Midbrain (tissue), 1 donor: ENCODE measurements at regions not wholly inside any gene's neighbourhood (a gene's known extent, or its start where the extent isn't known, plus 50 kb on each side); places are given as distances from the start of the nearest gene placed in this dataset.

Experiments
- DNase-seq: peaks from one replicate; lab custom pipeline; 2025; lab: John Stamatoyannopoulos, UW

DNA sequence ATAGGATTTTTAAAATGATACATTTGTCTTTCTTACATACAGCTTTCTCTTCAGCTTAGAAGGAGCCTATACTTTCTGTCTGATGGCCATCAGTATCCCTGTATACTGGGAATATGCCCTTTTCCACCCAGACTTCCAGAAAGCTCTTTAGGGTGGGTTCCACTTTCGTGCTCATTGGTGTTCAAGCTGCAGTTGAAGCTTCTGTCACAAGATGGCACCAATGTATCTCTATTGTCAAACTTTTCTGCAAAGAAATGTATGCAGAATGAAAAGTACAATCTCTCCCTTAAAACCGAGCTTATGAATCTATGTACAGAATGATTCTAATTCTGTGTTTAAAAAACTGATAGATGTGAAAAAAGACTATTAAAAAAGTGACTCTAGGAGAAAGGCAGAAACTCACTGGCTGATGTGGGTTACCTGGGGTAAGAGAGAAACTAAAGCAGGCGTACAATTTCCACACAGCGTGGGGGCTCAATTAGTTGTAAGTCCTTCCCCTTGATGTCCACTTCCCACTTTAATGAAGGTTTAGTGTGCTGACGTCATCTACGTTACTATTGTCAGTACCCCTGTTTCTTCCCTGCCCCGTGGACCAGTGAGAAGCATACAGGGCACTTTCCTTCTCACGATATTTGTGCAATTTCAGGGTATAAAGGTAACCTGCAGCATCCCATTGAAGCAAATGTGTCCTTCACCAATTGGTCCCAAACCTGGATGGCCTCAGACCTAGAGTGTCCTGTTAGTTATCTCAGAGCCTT lies 57.3 kb upstream of the TCEAL2 start:
- peak; percentile 30 for DNase-seq

- no peak for DNase-seq
Measured at GRCh38 chrX:102063445-102064074, 61.9 kb upstream of the TCEAL2 start.

DNA sequence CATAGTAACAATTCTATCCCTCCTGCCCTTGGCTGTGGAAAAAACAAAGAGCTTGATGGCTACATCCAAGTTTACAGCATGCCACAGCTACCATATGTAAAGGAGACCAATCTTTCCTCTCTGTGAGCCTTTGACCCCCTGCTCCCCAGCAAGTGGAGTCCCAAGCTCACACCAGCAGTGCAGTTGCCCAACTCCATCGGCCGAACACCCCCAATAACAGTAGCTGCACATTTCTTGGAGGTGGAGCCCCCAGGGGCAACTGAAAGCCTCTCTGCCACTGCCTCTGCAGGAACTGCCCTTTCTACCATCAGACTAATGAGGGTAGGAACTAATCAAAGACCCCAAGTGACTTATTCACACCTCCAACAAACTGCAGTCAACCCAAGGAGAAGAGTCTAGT lies 81.0 kb upstream of the TCEAL2 start:
- DNase-seq: no peak

GRCh38 chrX:102043380-102043779 lies 82.1 kb upstream of the TCEAL2 start:
- DNase-seq: no peak

DNA sequence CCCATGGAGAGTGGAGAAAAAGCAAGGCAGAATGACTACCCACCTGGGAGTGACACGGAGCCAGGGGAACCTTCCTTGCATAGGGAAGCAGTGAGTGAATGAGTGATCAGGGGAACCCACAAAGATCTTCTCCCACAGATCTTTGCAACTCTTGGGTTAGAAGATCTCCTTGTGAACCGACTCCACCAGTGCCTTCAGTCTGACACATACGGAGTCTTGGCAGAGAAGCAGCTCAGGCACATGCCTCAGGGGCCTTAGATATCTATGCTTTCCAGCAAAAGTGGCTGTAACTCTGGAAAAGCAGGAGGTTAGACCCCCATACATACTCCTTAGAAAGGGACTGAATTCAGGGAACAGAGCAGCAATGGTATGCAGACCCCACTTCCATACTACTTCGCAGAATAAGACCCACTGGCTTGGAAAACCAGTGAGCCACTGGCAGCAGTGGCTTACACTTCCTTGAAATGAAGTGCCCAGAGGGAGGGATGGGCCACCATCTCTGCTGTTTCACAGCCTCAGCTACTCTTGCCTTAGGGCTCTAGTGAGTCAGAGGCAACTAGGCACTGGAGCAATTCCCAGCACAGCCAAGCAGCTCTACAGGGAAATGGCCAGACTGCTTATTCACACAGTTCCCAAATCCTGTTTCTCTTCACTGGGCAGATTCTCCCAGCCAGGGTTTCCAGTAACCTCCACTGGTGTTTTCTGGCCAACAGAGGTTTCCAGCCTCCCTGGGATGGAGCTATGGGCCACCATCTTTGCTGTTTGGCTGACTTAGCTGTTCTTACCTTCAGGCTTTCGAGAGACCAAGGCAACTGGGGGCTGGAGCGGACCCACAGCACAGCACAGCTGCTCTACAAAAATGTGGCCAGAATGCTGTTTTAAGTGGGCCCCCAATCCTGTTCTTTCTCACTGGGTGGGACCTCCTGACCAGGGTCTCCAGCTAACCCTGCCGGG lies 82.8 kb upstream of the TCEAL2 start:
- DNase-seq: no peak

- DNase-seq: no peak
Measured at GRCh38 chrX:102029026-102029425, 96.5 kb upstream of the TCEAL2 start.

- no peak for DNase-seq
Measured at GRCh38 chrX:102018208-102018607, 86.4 kb upstream of the ZMAT1 start.

- DNase-seq: no peak
Measured at GRCh38 chrX:102008901-102009300, 77.1 kb upstream of the ZMAT1 start.

DNA sequence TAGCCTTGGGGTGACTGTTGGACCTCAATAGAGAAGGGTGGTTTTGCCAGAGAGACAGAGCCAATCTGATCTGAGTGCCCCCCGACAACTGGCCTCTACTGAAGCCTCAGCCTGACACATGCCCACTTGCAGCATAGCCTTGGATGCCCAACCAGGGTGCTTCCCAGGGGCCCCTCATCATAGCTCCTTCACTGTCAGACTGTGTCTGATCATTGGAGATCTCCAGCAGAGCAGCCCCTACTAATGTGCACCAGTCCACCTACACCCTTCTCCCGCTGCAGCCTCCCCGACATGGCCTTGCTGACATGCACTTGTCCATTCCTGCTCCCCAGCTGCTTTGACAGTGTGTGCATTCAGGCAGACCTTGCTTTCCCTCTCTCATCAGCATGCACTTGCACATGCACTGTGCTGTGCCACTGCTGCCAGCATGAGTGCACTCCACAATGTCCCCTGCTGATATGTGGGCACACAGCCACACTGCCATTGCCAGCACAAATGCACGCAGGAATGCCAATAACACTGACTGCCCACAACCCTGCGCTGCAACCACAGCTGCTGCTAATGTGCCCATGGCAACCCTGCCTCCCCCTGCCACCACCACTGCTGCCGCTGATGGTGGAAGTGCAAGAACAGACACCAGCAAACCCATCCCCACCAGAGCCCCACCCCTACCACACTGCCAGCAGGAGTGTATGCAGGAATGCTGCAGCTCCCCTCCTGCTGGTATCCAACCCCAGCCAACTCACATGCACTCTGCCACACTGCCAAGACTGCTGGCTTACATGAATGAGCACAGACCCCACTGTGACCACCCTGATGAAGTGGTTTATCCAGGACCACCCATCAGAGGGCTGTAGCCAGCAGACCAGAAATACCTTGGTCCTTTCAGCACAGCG lies 68.1 kb upstream of the ZMAT1 start:
- DNase-seq: no peak

- no peak for DNase-seq
Measured at GRCh38 chrX:101993335-101993734, 61.5 kb upstream of the ZMAT1 start.

DNA sequence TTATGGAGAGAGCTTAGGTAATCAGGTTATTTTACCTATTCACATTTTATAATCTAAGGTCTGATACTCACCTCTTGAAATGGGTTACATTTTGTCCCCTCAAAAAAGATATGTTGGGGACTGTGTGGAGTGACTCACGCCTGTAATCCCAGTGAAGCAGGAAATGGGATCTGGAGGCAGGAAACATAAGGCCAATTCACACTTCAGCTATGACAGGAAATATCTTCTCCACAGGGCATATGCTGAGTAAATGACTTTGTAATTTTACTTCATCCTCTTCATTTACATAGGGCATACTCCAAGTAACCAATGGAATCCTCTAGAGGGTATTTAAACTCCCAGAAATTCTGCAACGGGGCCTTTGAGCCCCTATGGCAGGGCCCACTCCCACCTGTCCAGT lies 54.8 kb upstream of the ZMAT1 start:
- DNase-seq: no peak
